Myocyte (in vitro differentiated cells): ENCODE measurements at regions not wholly inside any gene's neighbourhood (a gene's known extent, or its start where the extent isn't known, plus 50 kb on each side); places are given as distances from the start of the nearest gene placed in this dataset.
"Not testable (repeated sequence)": the region's sequence is repeated elsewhere in the genome, so short reads cannot be mapped to it uniquely, and the experiment has no call there.

Experiments used
- DNase-seq: peaks from one replicate; pipeline ENCODE4 v3.0.0-alpha.2; 2012; ENCODE audit warnings: low read depth

DNA sequence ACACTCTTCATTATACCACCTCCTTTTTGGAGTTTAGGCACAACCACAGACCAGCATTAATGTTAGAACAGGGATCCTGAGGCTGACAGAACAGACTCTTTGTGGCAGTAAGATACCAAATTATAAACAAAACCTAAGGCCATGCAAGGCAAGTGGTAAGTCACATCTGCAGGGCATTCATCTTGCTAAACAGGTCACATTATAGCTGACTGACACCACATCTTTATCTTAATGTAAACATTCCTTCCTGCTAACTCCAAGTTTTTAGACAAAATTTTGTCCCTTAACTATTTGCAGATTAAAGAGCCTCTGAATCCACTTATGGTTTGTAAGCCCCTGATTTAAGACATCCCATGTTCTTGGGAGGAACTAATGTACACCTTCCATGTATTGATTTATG is 500.6 kb downstream of the PYDC2 start:
- no peak for DNase-seq

GRCh38 chr3:191962324-191962723 is 501.4 kb downstream of the PYDC2 start:
- no peak for DNase-seq

- DNase-seq: no peak
Measured at GRCh38 chr3:191963182-191963581, 502.2 kb downstream of the PYDC2 start.

DNA sequence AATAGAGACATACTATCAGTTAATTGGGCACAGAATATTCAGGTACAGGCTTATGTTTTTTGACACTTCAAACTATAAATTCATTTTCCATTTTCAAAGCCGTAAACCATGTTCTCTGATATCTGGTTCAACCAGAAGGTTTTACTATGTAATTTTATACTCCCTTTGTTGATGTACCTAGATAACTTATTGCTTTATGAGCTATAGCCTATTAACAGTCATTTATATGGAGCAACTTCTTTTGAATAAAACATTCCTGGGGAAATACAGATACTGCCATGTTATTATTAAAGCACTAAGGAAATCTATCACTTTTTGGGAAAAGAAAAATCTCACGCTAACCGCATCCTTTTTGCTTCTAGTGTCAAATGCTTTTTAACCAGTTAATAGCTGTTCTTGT is 505.6 kb downstream of the PYDC2 start:
- DNase-seq: no peak

DNA sequence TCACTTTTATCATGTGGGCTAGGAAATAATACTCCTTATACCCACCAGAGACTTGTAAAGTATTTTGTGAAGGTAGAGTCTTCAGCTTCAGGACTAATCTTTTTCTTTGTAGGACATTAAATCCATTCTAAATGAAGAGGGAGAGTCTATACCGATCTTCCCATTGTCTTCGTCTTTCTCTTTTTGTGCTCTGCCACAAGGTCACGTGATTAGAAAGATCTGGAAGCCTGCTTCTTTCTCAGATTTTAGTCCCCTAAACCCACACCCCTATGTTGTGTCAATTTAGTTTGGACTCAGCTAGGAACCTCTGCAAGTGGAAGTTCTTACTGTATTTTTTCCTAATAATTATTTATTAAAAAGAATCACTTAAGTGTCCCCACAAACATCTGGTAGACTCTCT is 507.3 kb downstream of the PYDC2 start:
- DNase-seq: no peak

GRCh38 chr3:191972714-191973398 is 511.9 kb downstream of the PYDC2 start:
- DNase-seq: no peak

GRCh38 chr3:191973820-191974219 is 512.9 kb downstream of the PYDC2 start:
- peak; percentile 79 for DNase-seq

- no peak for DNase-seq
Measured at GRCh38 chr3:191975936-191976335, 515.0 kb downstream of the PYDC2 start.

- no peak for DNase-seq
Measured at GRCh38 chr3:191980443-191980842, 519.5 kb downstream of the PYDC2 start.

DNA sequence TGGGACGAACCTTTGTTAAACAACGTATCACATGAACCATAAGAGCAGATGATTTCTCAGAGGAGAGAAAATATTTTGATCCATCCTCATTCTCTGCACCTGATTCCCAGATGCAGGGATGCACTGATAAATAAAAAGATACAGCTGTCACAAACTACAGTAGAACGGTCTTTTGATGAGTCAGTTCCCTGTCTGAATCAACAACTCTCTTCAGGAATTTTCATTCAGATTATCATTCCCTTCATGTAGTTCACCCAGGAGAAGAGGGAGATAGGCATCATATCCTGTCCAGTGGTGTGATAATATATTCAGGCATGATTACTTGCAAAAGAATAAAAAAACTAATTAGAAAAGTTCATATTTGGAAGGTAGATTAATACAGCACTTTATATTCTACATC is 521.5 kb downstream of the PYDC2 start:
- no peak for DNase-seq

GRCh38 chr3:191985691-191986090 is 524.7 kb downstream of the PYDC2 start:
- peak; percentile 9 for DNase-seq

GRCh38 chr3:191987831-191988350 is 526.9 kb downstream of the PYDC2 start:
- DNase-seq: no peak

GRCh38 chr3:191993952-191994351 is 533.0 kb downstream of the PYDC2 start:
- not testable (repeated sequence) for DNase-seq

- no peak for DNase-seq
Measured at GRCh38 chr3:191997093-191997492, 536.1 kb downstream of the PYDC2 start.

- DNase-seq: no peak
Measured at GRCh38 chr3:191997579-191998268, 536.8 kb downstream of the PYDC2 start.

GRCh38 chr3:192001218-192001617 is 540.3 kb downstream of the PYDC2 start:
- no peak for DNase-seq

- no peak for DNase-seq
Measured at GRCh38 chr3:192005989-192006388, 545.0 kb downstream of the PYDC2 start.

DNA sequence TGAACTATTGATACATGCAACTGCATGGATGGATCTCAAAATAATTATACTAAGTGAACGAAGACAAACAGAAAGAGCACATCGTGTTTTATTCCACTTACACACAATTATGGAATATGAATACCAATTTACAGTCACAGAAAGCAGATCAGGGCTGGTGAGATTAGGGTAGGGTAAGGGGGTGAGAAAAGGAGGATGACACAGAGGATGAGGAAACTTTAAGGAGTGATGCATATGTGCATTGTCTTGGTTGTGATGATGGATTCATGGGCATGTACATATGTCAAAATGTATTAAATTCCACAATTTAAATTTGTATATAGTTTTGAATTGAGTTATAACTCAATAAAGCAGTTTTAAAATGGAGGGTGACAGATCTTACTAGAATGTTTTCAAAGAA is 548.9 kb downstream of the PYDC2 start:
- no peak for DNase-seq

- no peak for DNase-seq
Measured at GRCh38 chr3:192010490-192010889, 549.5 kb downstream of the PYDC2 start.

DNA sequence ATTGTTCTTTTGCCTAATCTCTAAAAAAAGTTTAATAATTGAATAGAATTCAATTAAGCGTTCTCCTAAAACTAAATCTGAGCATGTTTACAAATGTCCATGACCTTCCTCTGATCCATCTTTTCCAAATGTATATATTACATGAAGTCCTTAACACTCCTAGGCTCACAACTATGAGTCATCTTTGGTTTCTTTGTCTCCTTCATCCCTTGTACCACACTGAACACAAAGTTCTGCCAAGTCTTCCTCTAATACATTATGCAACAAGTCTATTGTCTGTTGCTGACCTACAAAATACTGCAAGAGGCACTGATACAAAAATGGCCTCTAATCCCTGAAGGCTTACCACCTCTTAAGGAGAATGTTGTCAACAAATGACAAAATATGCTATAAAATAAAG is 550.2 kb downstream of the PYDC2 start:
- no peak for DNase-seq

GRCh38 chr3:192013110-192013509 is 552.1 kb downstream of the PYDC2 start:
- DNase-seq: no peak

DNA sequence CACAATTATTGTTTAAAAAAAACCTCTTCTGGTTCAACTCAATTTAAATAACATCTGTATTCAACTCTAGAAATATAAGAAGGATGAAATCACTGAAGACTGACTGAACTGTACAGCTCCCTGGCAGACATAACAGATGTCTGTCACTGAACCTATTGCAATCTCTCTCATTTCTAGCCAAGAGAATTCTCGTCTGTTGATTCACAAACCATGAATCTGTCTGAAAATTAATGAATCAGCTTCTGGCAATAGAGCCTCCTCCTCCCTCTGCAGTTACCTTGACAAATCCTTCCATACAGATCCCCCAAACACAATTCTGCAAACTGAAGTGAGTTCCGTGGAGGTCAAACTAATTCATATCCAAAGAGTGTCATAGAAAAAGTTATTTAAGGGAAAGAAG is 561.4 kb downstream of the PYDC2 start:
- peak; percentile 36 for DNase-seq

GRCh38 chr3:192024751-192025150 is 563.8 kb downstream of the PYDC2 start:
- DNase-seq: no peak
